OCI-LY7 (cell line): ENCODE measurements at regions not wholly inside any gene's neighbourhood (a gene's known extent, or its start where the extent isn't known, plus 50 kb on each side); places are given as distances from the start of the nearest gene placed in this dataset.

Experiments used
- EZH2phosphoT487 ChIP-seq: fragments of 200-600 bp; sonication (generic); IDR thresholded peaks from 2 replicates; pipeline ENCODE4 v1.6.1; 2018; ENCODE audit warnings: low read depth, borderline replicate concordance, mild to moderate bottlenecking, mixed run types, antibody characterized with exemption, low read length, moderate library complexity, mixed read lengths
- TF ChIP-seq, protein P1 (sequence below): fragments of 200-600 bp; sonication (generic); conservative IDR thresholded peaks from 2 replicates; pipeline ENCODE4 v1.5.1; 2014; ENCODE audit warnings: mild to moderate bottlenecking, antibody characterized with exemption, low read length, moderate library complexity, mixed read lengths

GRCh38 chr14:100434033-100434601, 111.0 kb downstream of the SLC25A47 start:
- TF ChIP-seq, protein P1, sequence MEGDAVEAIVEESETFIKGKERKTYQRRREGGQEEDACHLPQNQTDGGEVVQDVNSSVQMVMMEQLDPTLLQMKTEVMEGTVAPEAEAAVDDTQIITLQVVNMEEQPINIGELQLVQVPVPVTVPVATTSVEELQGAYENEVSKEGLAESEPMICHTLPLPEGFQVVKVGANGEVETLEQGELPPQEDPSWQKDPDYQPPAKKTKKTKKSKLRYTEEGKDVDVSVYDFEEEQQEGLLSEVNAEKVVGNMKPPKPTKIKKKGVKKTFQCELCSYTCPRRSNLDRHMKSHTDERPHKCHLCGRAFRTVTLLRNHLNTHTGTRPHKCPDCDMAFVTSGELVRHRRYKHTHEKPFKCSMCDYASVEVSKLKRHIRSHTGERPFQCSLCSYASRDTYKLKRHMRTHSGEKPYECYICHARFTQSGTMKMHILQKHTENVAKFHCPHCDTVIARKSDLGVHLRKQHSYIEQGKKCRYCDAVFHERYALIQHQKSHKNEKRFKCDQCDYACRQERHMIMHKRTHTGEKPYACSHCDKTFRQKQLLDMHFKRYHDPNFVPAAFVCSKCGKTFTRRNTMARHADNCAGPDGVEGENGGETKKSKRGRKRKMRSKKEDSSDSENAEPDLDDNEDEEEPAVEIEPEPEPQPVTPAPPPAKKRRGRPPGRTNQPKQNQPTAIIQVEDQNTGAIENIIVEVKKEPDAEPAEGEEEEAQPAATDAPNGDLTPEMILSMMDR, result no peak
- no peak for TF ChIP-seq EZH2phosphoT487
